Thoracic aorta (tissue), 2 donors: ENCODE measurements at regions not wholly inside any gene's neighbourhood (a gene's known extent, or its start where the extent isn't known, plus 50 kb on each side); places are given as distances from the start of the nearest gene placed in this dataset.

Source experiments
- ATAC-seq: fragments of 150-250 bp; one replicate; pipeline ENCODE4 v1.8.0; 2017; ENCODE audit warnings: low read depth; ENCODE audit not compliant: insufficient number of reproducible peaks, low FRiP score
- DNase-seq: peaks from one replicate; pipeline ENCODE4 v3.0.0-alpha.2; 2020; ENCODE audit warnings: low spot score
- H3K27ac ChIP-seq, 2 donors: fragments of 200-600 bp; sonication (generic); 1 replicate in 1 of 2; 2 replicates in 1 of 2; pipeline ENCODE4 v1.5.1; 2016; ENCODE audit warnings: mild to moderate bottlenecking in 2 of 2, moderate library complexity in 2 of 2
- H3K27me3 ChIP-seq: fragments of 200-600 bp; sonication (generic); replicated peaks from 2 replicates; pipeline ENCODE4 v1.6.0; 2016; ENCODE audit warnings: mild to moderate bottlenecking; ENCODE audit not compliant: insufficient read depth
- H3K36me3 ChIP-seq: fragments of 200-600 bp; sonication (generic); one replicate; pipeline ENCODE4 v1.5.1; 2016
- H3K4me1 ChIP-seq, 2 donors: fragments of 200-600 bp; sonication (generic); 1 replicate in 1 of 2; 2 replicates in 1 of 2; pipeline versions ENCODE4 v1.5.1 to v1.6.0; 2016; ENCODE audit warnings: low read depth in 2 of 2, mild to moderate bottlenecking in 1 of 2; ENCODE audit not compliant: control insufficient read depth in 1 of 2
- H3K4me3 ChIP-seq: fragments of 200-600 bp; sonication (generic); 2 replicates; pipeline ENCODE4 v1.5.1; 2016; ENCODE audit warnings: mild to moderate bottlenecking
- H3K9me3 ChIP-seq: fragments of 200-600 bp; sonication (generic); 2 replicates; pipeline ENCODE4 v1.5.1; 2016
- TF ChIP-seq, protein P1 (sequence below): fragments of 200-600 bp; sonication (generic); IDR thresholded peaks from one replicate; pipeline ENCODE4 v1.5.1; 2019; ENCODE audit warnings: antibody characterized with exemption

DNA sequence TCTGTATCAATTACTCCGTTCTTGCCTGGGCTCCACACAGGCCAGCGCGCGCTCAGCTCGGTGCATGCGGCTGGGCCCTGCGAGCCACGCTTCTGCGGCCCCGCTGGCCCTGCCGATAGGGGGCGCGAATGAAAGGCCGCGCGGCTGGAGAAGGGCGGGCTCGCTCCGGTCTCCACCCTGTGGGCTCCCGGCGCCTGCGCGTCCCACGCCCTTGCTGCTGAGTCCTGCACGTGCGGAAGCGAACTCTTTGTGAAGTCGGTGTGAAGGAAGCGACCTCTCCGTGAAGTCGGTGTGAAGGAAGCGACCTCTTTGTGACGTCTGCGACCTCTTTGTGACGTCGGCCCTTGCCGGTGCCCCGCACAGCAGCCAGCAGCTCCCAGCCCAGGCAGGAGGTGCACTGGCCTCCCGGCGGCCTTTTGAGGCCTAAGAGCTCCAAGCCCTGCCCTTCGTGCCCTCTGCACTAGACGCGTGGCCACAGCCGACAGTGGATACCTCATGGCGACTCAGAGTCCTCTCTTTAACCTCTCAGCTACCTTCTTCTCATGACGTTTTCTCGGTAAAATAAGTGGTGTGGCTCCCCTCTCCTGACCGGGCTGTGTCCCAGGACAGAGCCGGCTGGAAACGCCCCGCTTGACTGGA, 391.9 kb upstream of the RAB6C start:
- H3K4me3 ChIP-seq: no peak overlapping the region
- no peak for DNase-seq
- no peaks in the 10 kb centered on the region for H3K27me3 ChIP-seq
- H3K36me3 ChIP-seq: no peaks in the 10 kb centered on the region
- H3K27ac ChIP-seq: no peak overlapping the region
- ATAC-seq: no peak
- TF ChIP-seq, protein P1, sequence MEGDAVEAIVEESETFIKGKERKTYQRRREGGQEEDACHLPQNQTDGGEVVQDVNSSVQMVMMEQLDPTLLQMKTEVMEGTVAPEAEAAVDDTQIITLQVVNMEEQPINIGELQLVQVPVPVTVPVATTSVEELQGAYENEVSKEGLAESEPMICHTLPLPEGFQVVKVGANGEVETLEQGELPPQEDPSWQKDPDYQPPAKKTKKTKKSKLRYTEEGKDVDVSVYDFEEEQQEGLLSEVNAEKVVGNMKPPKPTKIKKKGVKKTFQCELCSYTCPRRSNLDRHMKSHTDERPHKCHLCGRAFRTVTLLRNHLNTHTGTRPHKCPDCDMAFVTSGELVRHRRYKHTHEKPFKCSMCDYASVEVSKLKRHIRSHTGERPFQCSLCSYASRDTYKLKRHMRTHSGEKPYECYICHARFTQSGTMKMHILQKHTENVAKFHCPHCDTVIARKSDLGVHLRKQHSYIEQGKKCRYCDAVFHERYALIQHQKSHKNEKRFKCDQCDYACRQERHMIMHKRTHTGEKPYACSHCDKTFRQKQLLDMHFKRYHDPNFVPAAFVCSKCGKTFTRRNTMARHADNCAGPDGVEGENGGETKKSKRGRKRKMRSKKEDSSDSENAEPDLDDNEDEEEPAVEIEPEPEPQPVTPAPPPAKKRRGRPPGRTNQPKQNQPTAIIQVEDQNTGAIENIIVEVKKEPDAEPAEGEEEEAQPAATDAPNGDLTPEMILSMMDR: no peak
- H3K9me3 ChIP-seq: no peaks in the 10 kb centered on the region
- H3K4me1 ChIP-seq: no peaks in the 10 kb centered on the region

DNA sequence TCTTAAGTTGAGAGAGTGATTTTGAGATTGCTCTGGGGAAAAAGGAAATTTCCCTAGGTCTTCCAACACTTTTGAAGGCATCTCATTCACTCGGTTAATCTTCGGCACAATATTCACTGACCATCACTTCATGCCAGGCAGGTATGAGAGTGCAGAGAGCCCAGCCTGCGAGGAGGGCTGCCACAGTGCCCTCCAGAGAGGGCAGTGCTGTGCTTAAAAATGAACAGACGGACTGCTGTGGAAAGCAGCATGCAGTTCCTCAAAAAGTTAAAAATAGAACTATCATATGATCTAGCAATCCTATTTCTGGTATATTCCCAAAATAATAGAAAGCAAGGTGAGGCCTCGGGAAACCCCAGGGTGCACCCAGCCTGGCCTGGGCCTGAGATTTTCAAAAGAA, 374.9 kb upstream of the RAB6C start:
- Histone ChIP-seq H3K27me3 (no peaks in the 10 kb centered on the region), H3K4me3 (no peak overlapping the region), H3K36me3 (no peaks in the 10 kb centered on the region), H3K27ac (no peak overlapping the region), H3K4me1 (no peaks in the 10 kb centered on the region), H3K9me3 (no peaks in the 10 kb centered on the region)
- ATAC-seq (no peak), DNase-seq (no peak)
- TF ChIP-seq, protein P1: no peak

DNA sequence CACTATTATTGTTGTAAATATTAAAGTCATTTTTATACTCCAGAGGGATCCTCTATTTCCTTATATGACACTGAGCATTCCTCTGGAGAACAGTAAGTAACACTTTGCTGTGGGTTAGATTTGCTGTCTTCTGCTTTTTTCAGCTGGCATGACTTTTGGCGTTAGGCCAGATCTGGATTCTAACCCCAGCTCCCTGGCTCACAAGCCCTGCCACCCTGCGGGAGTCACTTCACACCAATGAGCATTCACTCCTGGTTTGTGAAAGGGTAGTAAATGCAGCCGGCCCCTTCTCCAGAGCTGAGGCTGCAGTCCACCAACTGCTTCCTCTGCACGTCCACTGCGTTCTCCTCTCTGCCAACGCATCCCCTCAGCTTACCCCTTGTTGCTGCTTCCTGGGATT, 373.8 kb upstream of the RAB6C start:
- TF ChIP-seq, protein P1: no peak
- DNase-seq (no peak), ATAC-seq (no peak)
- H3K27ac ChIP-seq: no peak overlapping the region
- no peaks in the 10 kb centered on the region for H3K36me3 ChIP-seq
- no peaks in the 10 kb centered on the region for H3K9me3 ChIP-seq
- no peaks in the 10 kb centered on the region for H3K4me1 ChIP-seq
- H3K4me3 ChIP-seq: no peak overlapping the region
- H3K27me3 ChIP-seq: no peaks in the 10 kb centered on the region

DNA sequence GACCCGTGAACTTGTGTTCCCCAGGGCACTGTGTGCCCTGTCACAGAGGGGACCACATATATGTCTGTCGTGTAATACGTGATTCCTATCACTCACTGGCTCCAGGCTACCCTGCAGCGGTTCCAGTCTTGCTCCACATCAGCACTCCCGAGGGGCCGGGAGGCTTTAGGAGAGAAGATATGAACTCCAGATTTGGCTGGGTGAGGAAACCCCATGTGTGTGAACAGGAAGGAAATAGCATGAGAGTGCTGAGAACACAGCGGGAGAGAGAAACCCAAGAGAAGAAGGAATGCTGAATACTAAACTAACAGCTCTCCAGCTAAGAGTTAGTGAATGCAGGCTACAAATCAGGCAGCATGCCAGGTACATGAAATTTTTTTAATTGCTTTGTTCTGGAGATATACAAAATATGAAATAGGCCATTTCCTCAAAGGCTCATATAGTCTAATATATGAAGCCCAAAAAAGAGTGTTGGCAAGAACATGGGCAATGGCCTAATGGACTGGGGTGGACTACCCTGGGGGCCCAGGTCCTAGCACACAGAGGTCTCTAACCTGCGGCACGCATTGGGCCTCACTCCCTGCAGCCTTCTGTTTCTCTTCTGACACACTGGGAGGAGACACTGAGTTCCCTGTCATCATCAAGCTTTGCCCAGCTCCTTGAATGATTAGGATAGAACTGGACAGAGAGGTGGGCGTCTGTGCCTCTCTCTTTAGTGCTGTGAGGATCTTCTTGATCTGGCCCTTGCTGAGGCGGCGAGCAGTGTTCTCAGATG, 372.8 kb upstream of the RAB6C start:
- TF ChIP-seq, protein P1: no peak
- no peaks in the 10 kb centered on the region for H3K27me3 ChIP-seq
- H3K9me3 ChIP-seq: no peaks in the 10 kb centered on the region
- H3K4me3 ChIP-seq: no peak overlapping the region
- no peaks in the 10 kb centered on the region for H3K36me3 ChIP-seq
- no peak overlapping the region for H3K27ac ChIP-seq
- DNase-seq (no peak), ATAC-seq (no peak)
- no peaks in the 10 kb centered on the region for H3K4me1 ChIP-seq

DNA sequence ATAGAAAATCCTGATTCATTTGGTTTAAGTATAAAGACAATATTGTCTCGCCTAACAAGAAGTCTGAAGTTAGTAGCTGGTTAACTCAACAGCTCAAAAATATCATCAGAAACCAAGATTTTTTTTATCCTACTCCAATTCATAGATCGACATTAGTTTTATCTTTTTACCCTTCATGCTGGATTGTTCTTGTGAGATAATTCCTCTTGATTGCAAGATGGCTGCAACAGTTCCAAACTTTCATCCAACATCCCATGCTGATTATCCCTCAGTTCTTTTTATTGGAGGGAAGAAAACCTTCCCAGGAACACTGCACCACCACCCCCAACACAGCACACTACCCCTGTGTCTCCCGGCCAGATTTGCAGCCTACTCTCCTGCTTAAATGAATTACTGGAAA, 370.2 kb upstream of the RAB6C start:
- H3K27me3 ChIP-seq: no peaks in the 10 kb centered on the region
- H3K9me3 ChIP-seq: no peaks in the 10 kb centered on the region
- H3K36me3 ChIP-seq: no peaks in the 10 kb centered on the region
- TF ChIP-seq, protein P1: no peak
- ATAC-seq (no peak), DNase-seq (no peak)
- no peaks in the 10 kb centered on the region for H3K4me1 ChIP-seq
- no peak overlapping the region for H3K4me3 ChIP-seq
- H3K27ac ChIP-seq: no peak overlapping the region
